ENCODE measurements at regions not wholly inside any gene's neighbourhood (a gene's known extent, or its start where the extent isn't known, plus 50 kb on each side); places are given as distances from the start of the nearest gene placed in this dataset.
"Not testable (repeated sequence)": the region's sequence is repeated elsewhere in the genome, so short reads cannot be mapped to it uniquely, and the experiment has no call there.

DNA sequence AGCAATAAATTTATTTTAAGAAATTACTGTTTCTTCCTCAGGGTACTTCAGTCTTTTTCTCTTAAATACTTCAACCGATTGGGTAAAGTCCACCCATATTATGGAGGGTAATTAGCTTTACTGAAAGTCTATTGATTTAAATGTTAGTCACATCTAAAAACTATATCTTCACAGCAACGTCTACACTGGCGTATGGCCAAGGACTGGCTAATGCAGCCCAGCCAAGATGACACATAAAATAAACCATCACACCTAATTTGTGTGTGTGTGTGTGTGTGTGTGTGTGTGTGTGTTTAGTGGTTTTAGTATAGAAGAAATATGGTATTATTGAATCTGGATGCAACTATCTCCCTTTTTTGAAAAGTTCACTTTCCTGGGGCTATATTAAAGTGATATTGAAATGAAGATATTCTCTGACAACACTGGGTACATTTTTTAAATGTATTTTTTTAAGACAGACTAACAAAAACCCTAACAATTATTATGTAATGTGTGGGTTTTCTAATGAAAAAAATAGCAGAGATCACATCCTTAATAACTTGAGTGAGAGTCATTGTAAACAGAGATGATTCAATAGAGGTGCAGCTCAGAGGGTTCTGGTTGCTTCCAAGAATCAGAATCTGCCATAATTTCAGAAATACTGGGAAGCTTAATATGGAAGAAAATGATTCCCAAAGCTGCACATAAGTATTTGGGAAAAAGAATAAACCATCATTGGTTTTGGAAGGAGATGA is 584.2 kb upstream of the MBL2 start:
- H3K27me3 ChIP-seq (replicated peaks; ENCODE audit: control insufficient read depth, insufficient read depth, low read length), result no peaks in the 10 kb centered on the region
- POLR2A ChIA-PET, result no interaction called here
- no peaks in the 10 kb centered on the region for H3K4me1 ChIP-seq
- H3K9me3 ChIP-seq, result no peaks in the 10 kb centered on the region
- DNase-seq, result no peak
- no peak overlapping the region for H3K4me3 ChIP-seq (ENCODE audit: low read depth, low read length)
- no peaks in the 10 kb centered on the region for H3K36me3 ChIP-seq (ENCODE audit: control insufficient read depth, insufficient read depth, low read length)
- TF ChIP-seq, protein P1, sequence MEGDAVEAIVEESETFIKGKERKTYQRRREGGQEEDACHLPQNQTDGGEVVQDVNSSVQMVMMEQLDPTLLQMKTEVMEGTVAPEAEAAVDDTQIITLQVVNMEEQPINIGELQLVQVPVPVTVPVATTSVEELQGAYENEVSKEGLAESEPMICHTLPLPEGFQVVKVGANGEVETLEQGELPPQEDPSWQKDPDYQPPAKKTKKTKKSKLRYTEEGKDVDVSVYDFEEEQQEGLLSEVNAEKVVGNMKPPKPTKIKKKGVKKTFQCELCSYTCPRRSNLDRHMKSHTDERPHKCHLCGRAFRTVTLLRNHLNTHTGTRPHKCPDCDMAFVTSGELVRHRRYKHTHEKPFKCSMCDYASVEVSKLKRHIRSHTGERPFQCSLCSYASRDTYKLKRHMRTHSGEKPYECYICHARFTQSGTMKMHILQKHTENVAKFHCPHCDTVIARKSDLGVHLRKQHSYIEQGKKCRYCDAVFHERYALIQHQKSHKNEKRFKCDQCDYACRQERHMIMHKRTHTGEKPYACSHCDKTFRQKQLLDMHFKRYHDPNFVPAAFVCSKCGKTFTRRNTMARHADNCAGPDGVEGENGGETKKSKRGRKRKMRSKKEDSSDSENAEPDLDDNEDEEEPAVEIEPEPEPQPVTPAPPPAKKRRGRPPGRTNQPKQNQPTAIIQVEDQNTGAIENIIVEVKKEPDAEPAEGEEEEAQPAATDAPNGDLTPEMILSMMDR (IDR thresholded peaks at IDR 0.05; ENCODE audit: insufficient read depth in 1 of 2, low read depth in 1 of 2, low read length in 1 of 2, severe bottlenecking in 1 of 2, unreplicated experiment in 1 of 2), result no peak
- H3K36me3 Mint-ChIP-seq (ENCODE audit: insufficient read depth, unreplicated experiment), result no peaks in the 10 kb centered on the region
- no peak overlapping the region for H3K4me3 Mint-ChIP-seq (ENCODE audit: unreplicated experiment)
- H3K4me1 Mint-ChIP-seq (ENCODE audit: low read depth, unreplicated experiment), result no peaks in the 10 kb centered on the region
- no peaks in the 10 kb centered on the region for H3K9me3 Mint-ChIP-seq (ENCODE audit: unreplicated experiment)
- CTCF ChIA-PET, result no interaction called here
- no TSS peak for BruUV-seq (replicated peaks)
- intact Hi-C loops (cut with micrococcal nuclease; ENCODE audit: unreplicated experiment), result no loop called here
- H3K27me3 Mint-ChIP-seq (ENCODE audit: insufficient read depth, unreplicated experiment), result no peaks in the 10 kb centered on the region
- H3K27ac Mint-ChIP-seq (ENCODE audit: unreplicated experiment), result no peak overlapping the region

DNA sequence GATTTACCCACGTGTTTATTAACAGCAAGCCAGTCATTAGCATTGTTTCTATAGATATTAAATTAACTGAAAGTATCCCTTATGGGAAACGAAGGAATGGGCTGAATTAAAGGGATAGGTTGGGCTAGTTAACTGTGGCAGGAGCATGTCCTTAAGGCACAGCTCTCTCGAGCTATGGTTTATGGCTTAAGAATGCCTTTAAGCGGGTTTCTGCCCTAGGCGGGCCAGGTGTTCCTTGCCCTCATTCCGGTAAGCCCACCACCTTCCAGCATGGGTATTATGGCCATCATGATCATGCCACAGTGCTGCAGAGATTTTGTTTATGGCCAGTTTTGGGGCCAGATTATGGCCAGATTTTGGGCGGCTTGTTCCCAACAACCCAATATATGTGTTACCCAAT is 569.9 kb upstream of the MBL2 start:
- H3K36me3 Mint-ChIP-seq (ENCODE audit: insufficient read depth, unreplicated experiment); H3K4me1 ChIP-seq; POLR2A ChIA-PET; H3K4me3 ChIP-seq (ENCODE audit: low read depth, low read length); H3K27me3 Mint-ChIP-seq (ENCODE audit: insufficient read depth, unreplicated experiment); CTCF ChIA-PET; H3K4me1 Mint-ChIP-seq (ENCODE audit: low read depth, unreplicated experiment); H3K27me3 ChIP-seq (replicated peaks; ENCODE audit: control insufficient read depth, insufficient read depth, low read length); H3K4me3 Mint-ChIP-seq (ENCODE audit: unreplicated experiment); H3K9me3 ChIP-seq; H3K36me3 ChIP-seq (ENCODE audit: control insufficient read depth, insufficient read depth, low read length); intact Hi-C loops (cut with micrococcal nuclease; ENCODE audit: unreplicated experiment); DNase-seq; H3K27ac Mint-ChIP-seq (ENCODE audit: unreplicated experiment); BruUV-seq (replicated peaks): not testable (repeated sequence)
- peaks cover 15% of the 10 kb centered on the region for H3K9me3 Mint-ChIP-seq (ENCODE audit: unreplicated experiment)

DNA sequence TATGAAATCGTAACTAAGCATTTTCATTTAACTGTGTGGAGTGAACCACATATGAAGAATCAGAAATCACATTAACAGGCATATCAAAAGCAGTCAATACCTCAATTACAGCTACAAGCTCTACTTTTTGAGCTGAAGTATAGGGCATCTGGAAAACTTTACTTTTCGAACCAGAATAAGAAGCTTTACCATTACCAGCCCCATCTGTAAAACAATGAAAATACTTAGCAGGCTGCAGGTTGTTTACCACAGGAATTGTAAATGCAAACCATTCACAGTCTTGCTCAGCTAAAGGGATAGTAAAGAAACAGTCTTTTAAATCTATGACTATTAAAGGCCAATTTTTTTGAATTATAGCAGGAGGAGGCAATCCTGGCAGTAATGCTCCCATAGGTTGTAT is 565.6 kb upstream of the MBL2 start:
- H3K27me3 ChIP-seq (replicated peaks; ENCODE audit: control insufficient read depth, insufficient read depth, low read length); BruUV-seq (replicated peaks); H3K36me3 Mint-ChIP-seq (ENCODE audit: insufficient read depth, unreplicated experiment); intact Hi-C loops (cut with micrococcal nuclease; ENCODE audit: unreplicated experiment); H3K36me3 ChIP-seq (ENCODE audit: control insufficient read depth, insufficient read depth, low read length); POLR2A ChIA-PET; H3K4me1 ChIP-seq; CTCF ChIA-PET; H3K4me3 Mint-ChIP-seq (ENCODE audit: unreplicated experiment); H3K27ac Mint-ChIP-seq (ENCODE audit: unreplicated experiment); H3K27me3 Mint-ChIP-seq (ENCODE audit: insufficient read depth, unreplicated experiment); H3K4me3 ChIP-seq (ENCODE audit: low read depth, low read length); DNase-seq; H3K4me1 Mint-ChIP-seq (ENCODE audit: low read depth, unreplicated experiment): not testable (repeated sequence)
- H3K9me3 ChIP-seq, result peaks cover 14% of the 10 kb centered on the region
- H3K9me3 Mint-ChIP-seq (ENCODE audit: unreplicated experiment), result peaks cover 50% of the 10 kb centered on the region

DNA sequence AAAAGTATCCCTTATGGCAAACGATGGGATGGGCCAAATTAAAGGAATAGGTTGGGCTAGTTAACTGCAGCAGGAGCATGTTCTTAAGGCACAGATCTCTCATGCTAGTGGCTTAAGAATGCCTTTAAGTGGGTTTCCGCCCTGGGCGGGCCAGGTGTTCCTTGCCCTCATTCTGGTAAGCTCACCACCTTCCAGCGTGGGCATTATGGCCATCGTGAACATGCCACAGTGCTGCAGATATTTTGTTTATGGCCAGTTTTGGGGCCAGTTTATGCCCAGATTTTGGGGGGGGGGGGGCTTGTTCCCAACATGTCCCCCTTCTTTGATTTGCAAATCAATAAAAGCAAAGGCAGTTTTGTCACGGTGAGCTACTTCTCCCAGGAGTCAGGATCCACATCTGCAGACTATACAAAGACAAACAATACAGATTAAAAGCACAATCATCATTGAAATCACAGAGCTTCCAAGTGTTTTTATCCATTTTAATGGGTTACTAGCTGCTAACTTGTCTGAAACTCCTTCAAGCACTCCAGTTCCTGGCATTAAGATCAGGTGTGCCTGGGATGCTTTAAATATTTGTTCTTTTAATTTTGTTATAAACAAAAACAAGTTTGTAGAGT is 563.3 kb upstream of the MBL2 start:
- CTCF ChIA-PET; H3K27me3 Mint-ChIP-seq (ENCODE audit: insufficient read depth, unreplicated experiment); H3K36me3 Mint-ChIP-seq (ENCODE audit: insufficient read depth, unreplicated experiment); H3K36me3 ChIP-seq (ENCODE audit: control insufficient read depth, insufficient read depth, low read length); H3K4me1 Mint-ChIP-seq (ENCODE audit: low read depth, unreplicated experiment); H3K4me3 ChIP-seq (ENCODE audit: low read depth, low read length); intact Hi-C loops (cut with micrococcal nuclease; ENCODE audit: unreplicated experiment); DNase-seq; H3K4me1 ChIP-seq; H3K4me3 Mint-ChIP-seq (ENCODE audit: unreplicated experiment); H3K27me3 ChIP-seq (replicated peaks; ENCODE audit: control insufficient read depth, insufficient read depth, low read length); H3K27ac Mint-ChIP-seq (ENCODE audit: unreplicated experiment); BruUV-seq (replicated peaks); POLR2A ChIA-PET: not testable (repeated sequence)
- H3K9me3 Mint-ChIP-seq (ENCODE audit: unreplicated experiment), result peaks cover 67% of the 10 kb centered on the region
- peaks cover 14% of the 10 kb centered on the region for H3K9me3 ChIP-seq
